Left forelimb (tissue), 1 donor: ENCODE measurements at regions not wholly inside any gene's neighbourhood (a gene's known extent, or its start where the extent isn't known, plus 50 kb on each side); places are given as distances from the start of the nearest gene placed in this dataset.

Source experiments
- DNase-seq: peaks from one replicate; pipeline ENCODE4 v3.0.0-alpha.2; 2018; ENCODE audit warnings: low spot score

GRCh38 chr6:170162775-170163404 is 128.0 kb downstream of the DLL1 start:
- no peak for DNase-seq

- DNase-seq = no peak
Observed at GRCh38 chr6:170162011-170162774, 128.7 kb downstream of the DLL1 start.

GRCh38 chr6:170160628-170161611 is 130.0 kb downstream of the DLL1 start:
- DNase-seq = no peak

GRCh38 chr6:170160031-170160627 is 130.7 kb downstream of the DLL1 start:
- DNase-seq = no peak

GRCh38 chr6:170159022-170159965 is 131.6 kb downstream of the DLL1 start:
- no peak for DNase-seq

- DNase-seq = no peak
Observed at GRCh38 chr6:170158296-170159021, 132.4 kb downstream of the DLL1 start.

- no peak for DNase-seq
Observed at GRCh38 chr6:170157567-170158218, 133.2 kb downstream of the DLL1 start.

GRCh38 chr6:170156448-170157375 is 134.2 kb downstream of the DLL1 start:
- no peak for DNase-seq

GRCh38 chr6:170155464-170156196 is 135.2 kb downstream of the DLL1 start:
- no peak for DNase-seq

- no peak for DNase-seq
Observed at GRCh38 chr6:170153436-170154319, 137.2 kb downstream of the DLL1 start.

GRCh38 chr6:170152989-170153388 is 137.9 kb downstream of the DLL1 start:
- no peak for DNase-seq

- DNase-seq = no peak
Observed at GRCh38 chr6:170152124-170152926, 138.6 kb downstream of the DLL1 start.

GRCh38 chr6:170151804-170152123 is 139.1 kb downstream of the DLL1 start:
- DNase-seq = no peak

GRCh38 chr6:170151321-170151771 is 139.5 kb downstream of the DLL1 start:
- no peak for DNase-seq

GRCh38 chr6:170150590-170150945 is 140.3 kb downstream of the DLL1 start:
- no peak for DNase-seq
